ENCODE measurements at regions not wholly inside any gene's neighbourhood (a gene's known extent, or its start where the extent isn't known, plus 50 kb on each side); places are given as distances from the start of the nearest gene placed in this dataset.

DNA sequence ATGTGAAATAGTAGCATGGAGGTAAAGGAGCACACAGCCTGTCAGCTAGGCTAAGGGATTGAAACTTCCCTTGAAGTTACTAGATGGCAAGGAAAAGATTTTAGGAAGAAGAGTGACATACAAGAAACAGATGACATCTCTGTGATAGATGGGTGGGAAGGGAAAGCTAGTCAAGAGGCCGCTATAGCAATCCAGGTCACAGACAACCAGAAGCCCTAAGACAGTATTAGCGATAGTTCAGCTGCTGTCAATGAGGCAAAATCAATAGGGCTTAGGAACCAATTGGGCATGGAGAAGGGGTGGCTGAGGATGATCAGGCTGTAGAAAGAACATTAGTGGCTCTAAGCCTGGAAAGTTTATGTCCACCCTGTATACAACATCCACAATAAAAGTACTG is 111.1 kb downstream of the GLUL start:
- no peak overlapping the region for H3K4me3 ChIP-seq (ENCODE audit: low read depth in 1 of 5, low read length in 5 of 5)
- H3K9ac ChIP-seq (ENCODE audit: low read length in 5 of 5), result no peak overlapping the region
- peaks cover 0 to 3% (median 0%) of the 10 kb centered on the region in 5 donors for H3K4me1 ChIP-seq (ENCODE audit: control insufficient read depth in 5 of 5, insufficient read depth in 5 of 5, low read length in 5 of 5)
- H3K27ac ChIP-seq (ENCODE audit: low read depth, low read length), result no peak overlapping the region
- no peaks in the 10 kb centered on the region for H3K9me3 ChIP-seq (ENCODE audit: control insufficient read depth in 5 of 5, low read length in 5 of 5)
- H3K27me3 ChIP-seq (ENCODE audit: control insufficient read depth in 5 of 5, insufficient read depth in 4 of 5, low read length in 5 of 5), result peaks cover 0 to 3% (median 0%) of the 10 kb centered on the region in 5 donors
- no peaks in the 10 kb centered on the region for H3K36me3 ChIP-seq (ENCODE audit: control insufficient read depth in 5 of 5, insufficient read depth in 5 of 5, low read length in 5 of 5)

DNA sequence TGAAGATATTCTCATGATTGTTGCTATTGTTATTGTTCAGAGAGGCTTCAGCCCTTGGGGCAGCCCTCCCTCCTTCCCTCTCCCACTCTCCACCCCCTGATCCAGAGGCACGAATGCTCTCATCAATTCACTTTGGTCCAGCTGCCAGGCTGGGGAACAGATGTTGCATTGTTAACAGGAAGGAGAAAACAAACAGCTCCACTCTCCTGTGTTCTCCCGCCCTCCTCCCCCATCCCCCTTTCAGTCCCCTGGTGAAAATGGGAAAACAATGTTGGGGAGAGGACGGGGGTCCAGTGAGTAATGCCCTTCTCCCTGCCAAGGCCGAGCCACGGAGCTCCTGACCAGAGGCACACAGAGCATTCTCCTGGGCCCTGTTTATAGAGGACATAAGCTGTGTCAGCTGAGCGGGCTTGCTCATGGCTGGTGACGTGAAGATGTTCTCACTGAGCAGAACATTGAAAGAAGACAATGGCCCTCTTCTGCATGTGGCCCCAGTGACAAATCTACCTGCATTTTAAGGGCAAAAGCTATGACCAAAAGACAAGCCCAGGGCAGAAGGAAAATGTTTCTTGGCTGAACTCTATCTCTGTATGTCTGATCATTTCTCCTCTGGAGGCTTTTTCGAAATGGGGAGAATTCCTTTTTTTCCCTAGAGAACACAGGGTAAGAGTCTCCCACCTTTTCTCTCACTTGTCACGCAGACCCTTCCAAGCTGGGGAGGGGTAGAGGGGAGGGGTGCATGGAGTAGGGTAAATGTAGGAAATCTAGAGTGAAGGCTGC is 111.7 kb downstream of the GLUL start:
- Histone ChIP-seq H3K9me3 (ENCODE audit: control insufficient read depth in 5 of 5, low read length in 5 of 5) (no peaks in the 10 kb centered on the region), H3K4me1 (ENCODE audit: control insufficient read depth in 5 of 5, insufficient read depth in 5 of 5, low read length in 5 of 5) (peaks cover 0 to 3% (median 0%) of the 10 kb centered on the region in 5 donors), H3K36me3 (ENCODE audit: control insufficient read depth in 5 of 5, insufficient read depth in 5 of 5, low read length in 5 of 5) (no peaks in the 10 kb centered on the region), H3K27me3 (ENCODE audit: control insufficient read depth in 5 of 5, insufficient read depth in 4 of 5, low read length in 5 of 5) (peaks cover 0 to 3% (median 0%) of the 10 kb centered on the region in 5 donors), H3K27ac (ENCODE audit: low read depth, low read length) (no peak overlapping the region), H3K4me3 (ENCODE audit: low read depth in 1 of 5, low read length in 5 of 5) (no peak overlapping the region), H3K9ac (ENCODE audit: low read length in 5 of 5) (no peak overlapping the region)

DNA sequence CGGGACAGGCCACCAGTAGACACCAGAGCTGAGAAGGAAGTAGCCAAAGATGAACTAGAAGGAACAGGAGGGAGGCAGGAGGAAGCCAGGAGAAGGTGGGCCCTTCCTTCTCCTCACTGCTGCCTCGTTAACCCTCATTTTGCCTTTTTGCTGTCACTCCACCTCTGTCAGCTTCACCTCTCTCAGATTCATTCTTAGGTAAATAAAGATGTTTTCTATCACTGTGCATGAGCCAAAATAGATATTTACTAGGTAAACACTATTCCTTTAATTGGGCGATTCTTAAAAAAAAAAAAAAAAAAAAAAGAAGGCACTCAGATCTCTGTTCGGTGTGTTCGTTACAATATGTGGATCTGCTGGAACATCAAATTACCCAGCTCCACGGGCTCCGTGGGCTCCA is 112.3 kb downstream of the GLUL start:
- Histone ChIP-seq H3K9me3 (ENCODE audit: control insufficient read depth in 5 of 5, low read length in 5 of 5) (no peaks in the 10 kb centered on the region), H3K4me3 (ENCODE audit: low read depth in 1 of 5, low read length in 5 of 5) (no peak overlapping the region), H3K27ac (ENCODE audit: low read depth, low read length) (no peak overlapping the region), H3K4me1 (ENCODE audit: control insufficient read depth in 5 of 5, insufficient read depth in 5 of 5, low read length in 5 of 5) (peaks cover 0 to 3% (median 0%) of the 10 kb centered on the region in 5 donors), H3K9ac (ENCODE audit: low read length in 5 of 5) (no peak overlapping the region), H3K36me3 (ENCODE audit: control insufficient read depth in 5 of 5, insufficient read depth in 5 of 5, low read length in 5 of 5) (no peaks in the 10 kb centered on the region), H3K27me3 (ENCODE audit: control insufficient read depth in 5 of 5, insufficient read depth in 4 of 5, low read length in 5 of 5) (peaks cover 0 to 3% (median 0%) of the 10 kb centered on the region in 5 donors)

DNA sequence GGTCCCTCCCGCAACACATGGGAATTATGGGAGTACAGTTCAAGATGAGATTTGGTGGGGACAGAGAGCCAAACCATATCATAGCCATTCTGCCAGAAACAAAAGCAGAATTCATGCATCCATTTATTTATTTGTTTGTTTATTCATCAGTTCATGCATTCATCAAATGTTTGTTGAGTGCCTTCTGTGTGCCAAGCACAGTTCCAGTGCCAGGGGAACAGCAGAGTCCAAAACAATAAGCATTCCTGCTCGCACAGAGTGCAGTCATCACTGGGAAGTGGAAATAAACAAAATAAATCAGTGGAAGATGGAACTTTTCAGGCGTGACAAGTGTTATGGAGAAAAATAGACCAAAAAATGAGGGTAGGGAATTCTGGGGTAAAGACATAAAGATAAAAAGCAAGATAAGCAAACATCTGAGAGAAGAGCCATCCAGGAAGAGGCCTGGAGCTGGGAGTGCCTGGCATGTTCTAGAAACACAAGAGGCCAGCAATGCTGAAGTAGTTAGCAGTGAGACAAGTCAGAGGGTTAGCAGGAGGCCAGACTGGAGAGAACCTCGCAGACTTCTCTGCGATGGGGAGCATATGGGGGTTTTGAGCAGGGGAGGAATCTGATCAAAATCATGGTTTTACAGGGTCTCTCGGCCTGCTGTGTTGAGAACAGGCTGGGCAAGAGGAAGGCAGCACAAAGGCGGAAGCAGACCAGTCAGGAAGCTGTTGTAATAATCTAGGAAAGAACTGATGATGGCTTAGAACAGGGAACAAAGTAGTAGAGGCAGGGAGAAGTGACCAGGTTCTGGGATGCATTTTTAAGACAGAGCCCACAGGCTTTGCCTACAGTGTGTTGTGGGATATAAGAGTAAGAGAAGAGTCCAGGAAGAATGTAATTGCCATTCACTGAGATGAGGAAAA is 113.2 kb downstream of the GLUL start:
- H3K27ac ChIP-seq (ENCODE audit: low read depth, low read length), result no peak overlapping the region
- no peak overlapping the region for H3K9ac ChIP-seq (ENCODE audit: low read length in 5 of 5)
- peaks cover 0 to 3% (median 0%) of the 10 kb centered on the region in 5 donors for H3K27me3 ChIP-seq (ENCODE audit: control insufficient read depth in 5 of 5, insufficient read depth in 4 of 5, low read length in 5 of 5)
- H3K9me3 ChIP-seq (ENCODE audit: control insufficient read depth in 5 of 5, low read length in 5 of 5), result no peaks in the 10 kb centered on the region
- no peaks in the 10 kb centered on the region for H3K4me1 ChIP-seq (ENCODE audit: control insufficient read depth in 5 of 5, insufficient read depth in 5 of 5, low read length in 5 of 5)
- no peaks in the 10 kb centered on the region for H3K36me3 ChIP-seq (ENCODE audit: control insufficient read depth in 5 of 5, insufficient read depth in 5 of 5, low read length in 5 of 5)
- H3K4me3 ChIP-seq (ENCODE audit: low read depth in 1 of 5, low read length in 5 of 5), result no peak overlapping the region

DNA sequence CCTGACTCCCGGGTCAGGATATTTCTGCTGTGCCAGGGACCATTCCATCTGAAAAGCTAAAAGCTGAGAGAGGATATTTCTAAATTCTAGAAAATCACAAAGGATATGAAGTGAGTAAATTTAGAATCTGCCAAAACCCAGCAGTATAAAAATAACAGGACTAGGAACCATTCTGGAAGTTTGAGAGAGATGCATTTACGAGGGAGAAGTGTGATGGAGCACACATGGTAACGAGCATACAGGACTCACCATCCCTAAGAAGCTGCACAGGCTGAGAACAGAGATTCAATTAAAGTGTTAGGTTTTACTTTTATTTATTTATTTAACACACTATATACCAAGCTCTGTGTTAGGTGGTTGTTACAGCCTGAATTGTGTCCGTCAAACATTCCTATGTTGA is 116.3 kb downstream of the GLUL start:
- no peaks in the 10 kb centered on the region for H3K4me1 ChIP-seq (ENCODE audit: control insufficient read depth in 5 of 5, insufficient read depth in 5 of 5, low read length in 5 of 5)
- H3K9me3 ChIP-seq (ENCODE audit: control insufficient read depth in 5 of 5, low read length in 5 of 5), result no peaks in the 10 kb centered on the region
- no peak overlapping the region for H3K4me3 ChIP-seq (ENCODE audit: low read depth in 1 of 5, low read length in 5 of 5)
- peaks cover 0 to 3% (median 0%) of the 10 kb centered on the region in 5 donors for H3K27me3 ChIP-seq (ENCODE audit: control insufficient read depth in 5 of 5, insufficient read depth in 4 of 5, low read length in 5 of 5)
- H3K36me3 ChIP-seq (ENCODE audit: control insufficient read depth in 5 of 5, insufficient read depth in 5 of 5, low read length in 5 of 5), result no peaks in the 10 kb centered on the region
- no peak overlapping the region for H3K27ac ChIP-seq (ENCODE audit: low read depth, low read length)
- H3K9ac ChIP-seq (ENCODE audit: low read length in 5 of 5), result no peak overlapping the region

DNA sequence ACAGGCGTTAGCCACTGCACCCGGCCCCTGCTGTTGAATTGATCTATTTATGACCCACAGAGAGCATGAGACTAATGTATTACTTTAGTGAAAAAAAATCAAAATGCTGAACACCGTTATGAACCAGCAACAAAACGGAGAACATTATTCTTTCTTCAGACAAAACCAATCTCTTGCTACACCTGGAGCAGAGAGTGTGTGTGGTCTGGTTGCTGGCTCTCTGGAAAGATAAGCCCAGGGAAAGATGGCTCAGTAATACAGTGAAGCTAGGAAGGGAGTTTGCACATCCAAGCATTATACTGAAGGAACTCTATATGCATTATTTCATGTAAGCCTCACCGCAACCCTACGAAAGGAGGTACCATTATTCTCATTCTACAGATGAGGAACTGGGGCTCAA is 117.0 kb downstream of the GLUL start:
- Histone ChIP-seq H3K4me1 (ENCODE audit: control insufficient read depth in 5 of 5, insufficient read depth in 5 of 5, low read length in 5 of 5) (no peaks in the 10 kb centered on the region), H3K36me3 (ENCODE audit: control insufficient read depth in 5 of 5, insufficient read depth in 5 of 5, low read length in 5 of 5) (no peaks in the 10 kb centered on the region), H3K4me3 (ENCODE audit: low read depth in 1 of 5, low read length in 5 of 5) (no peak overlapping the region), H3K27me3 (ENCODE audit: control insufficient read depth in 5 of 5, insufficient read depth in 4 of 5, low read length in 5 of 5) (peaks cover 0 to 3% (median 0%) of the 10 kb centered on the region in 5 donors), H3K9ac (ENCODE audit: low read length in 5 of 5) (no peak overlapping the region), H3K27ac (ENCODE audit: low read depth, low read length) (no peak overlapping the region), H3K9me3 (ENCODE audit: control insufficient read depth in 5 of 5, low read length in 5 of 5) (no peaks in the 10 kb centered on the region)

DNA sequence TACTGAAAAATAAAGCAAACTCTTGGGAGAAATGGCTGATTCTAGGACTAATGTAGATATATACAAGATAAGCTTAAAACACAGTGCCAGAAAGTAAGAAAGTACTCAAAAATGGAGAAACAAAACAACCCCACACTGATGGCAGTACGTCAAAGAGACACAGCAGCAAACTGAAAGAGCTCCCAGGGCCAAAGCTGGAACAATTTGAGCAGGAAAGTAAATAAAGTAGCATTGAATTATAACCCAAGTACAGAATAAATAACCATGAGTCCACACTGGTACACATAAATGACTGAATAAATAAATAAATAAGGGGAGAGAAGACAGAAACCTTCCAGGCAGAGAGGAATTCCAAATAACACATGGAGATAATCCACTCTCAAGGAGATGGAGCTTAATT is 120.9 kb downstream of the GLUL start:
- Histone ChIP-seq H3K9me3 (ENCODE audit: control insufficient read depth in 5 of 5, low read length in 5 of 5) (no peaks in the 10 kb centered on the region), H3K4me1 (ENCODE audit: control insufficient read depth in 5 of 5, insufficient read depth in 5 of 5, low read length in 5 of 5) (no peaks in the 10 kb centered on the region), H3K36me3 (ENCODE audit: control insufficient read depth in 5 of 5, insufficient read depth in 5 of 5, low read length in 5 of 5) (no peaks in the 10 kb centered on the region), H3K9ac (ENCODE audit: low read length in 5 of 5) (no peak overlapping the region), H3K27me3 (ENCODE audit: control insufficient read depth in 5 of 5, insufficient read depth in 4 of 5, low read length in 5 of 5) (no peaks in the 10 kb centered on the region), H3K27ac (ENCODE audit: low read depth, low read length) (no peak overlapping the region), H3K4me3 (ENCODE audit: low read depth in 1 of 5, low read length in 5 of 5) (no peak overlapping the region)

DNA sequence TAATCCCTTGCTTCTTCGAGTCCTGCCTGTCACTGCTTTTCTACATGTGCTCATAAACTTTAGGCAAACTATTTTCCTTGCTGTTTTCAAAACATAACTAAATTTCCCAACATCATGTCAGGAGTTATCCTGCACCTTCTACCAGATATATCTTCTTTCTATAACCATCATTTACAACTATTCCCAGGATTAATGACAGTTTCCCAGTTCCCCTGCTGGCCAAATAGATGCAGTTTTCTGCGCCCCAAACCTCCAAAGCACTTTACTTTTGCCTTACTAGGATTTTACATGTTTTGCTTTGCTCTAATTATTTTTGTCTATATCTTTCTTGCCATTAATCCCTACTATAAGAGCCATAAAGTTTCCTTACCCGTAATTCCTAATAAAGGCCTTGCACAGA is 122.5 kb downstream of the GLUL start:
- Histone ChIP-seq H3K9ac (ENCODE audit: low read length in 5 of 5) (no peak overlapping the region), H3K4me3 (ENCODE audit: low read depth in 1 of 5, low read length in 5 of 5) (no peak overlapping the region), H3K9me3 (ENCODE audit: control insufficient read depth in 5 of 5, low read length in 5 of 5) (no peaks in the 10 kb centered on the region), H3K36me3 (ENCODE audit: control insufficient read depth in 5 of 5, insufficient read depth in 5 of 5, low read length in 5 of 5) (no peaks in the 10 kb centered on the region), H3K27ac (ENCODE audit: low read depth, low read length) (no peak overlapping the region), H3K4me1 (ENCODE audit: control insufficient read depth in 5 of 5, insufficient read depth in 5 of 5, low read length in 5 of 5) (no peaks in the 10 kb centered on the region), H3K27me3 (ENCODE audit: control insufficient read depth in 5 of 5, insufficient read depth in 4 of 5, low read length in 5 of 5) (no peaks in the 10 kb centered on the region)

DNA sequence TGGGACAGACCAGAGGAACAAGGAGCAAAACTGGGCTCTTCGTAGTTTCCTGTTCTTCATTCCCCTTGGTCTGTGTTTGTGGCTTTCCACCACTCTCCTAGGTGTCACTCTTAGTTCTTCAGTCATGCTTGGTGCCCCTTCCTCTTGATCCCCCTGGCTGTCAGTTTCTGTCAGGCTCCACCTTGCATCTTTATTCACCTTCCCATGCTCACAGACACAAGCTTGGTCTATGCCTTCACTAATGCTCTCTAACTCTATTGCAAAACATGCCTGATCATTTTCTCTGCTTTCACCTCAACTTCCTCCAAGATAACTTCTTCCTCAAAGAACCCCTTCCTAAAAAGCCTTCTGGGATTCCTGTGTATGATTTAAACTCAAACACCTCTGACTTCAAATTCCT is 122.9 kb downstream of the GLUL start:
- no peak overlapping the region for H3K4me3 ChIP-seq (ENCODE audit: low read depth in 1 of 5, low read length in 5 of 5)
- H3K9me3 ChIP-seq (ENCODE audit: control insufficient read depth in 5 of 5, low read length in 5 of 5), result no peaks in the 10 kb centered on the region
- no peak overlapping the region for H3K27ac ChIP-seq (ENCODE audit: low read depth, low read length)
- no peaks in the 10 kb centered on the region for H3K4me1 ChIP-seq (ENCODE audit: control insufficient read depth in 5 of 5, insufficient read depth in 5 of 5, low read length in 5 of 5)
- H3K27me3 ChIP-seq (ENCODE audit: control insufficient read depth in 5 of 5, insufficient read depth in 4 of 5, low read length in 5 of 5), result no peaks in the 10 kb centered on the region
- H3K9ac ChIP-seq (ENCODE audit: low read length in 5 of 5), result no peak overlapping the region
- H3K36me3 ChIP-seq (ENCODE audit: control insufficient read depth in 5 of 5, insufficient read depth in 5 of 5, low read length in 5 of 5), result no peaks in the 10 kb centered on the region

DNA sequence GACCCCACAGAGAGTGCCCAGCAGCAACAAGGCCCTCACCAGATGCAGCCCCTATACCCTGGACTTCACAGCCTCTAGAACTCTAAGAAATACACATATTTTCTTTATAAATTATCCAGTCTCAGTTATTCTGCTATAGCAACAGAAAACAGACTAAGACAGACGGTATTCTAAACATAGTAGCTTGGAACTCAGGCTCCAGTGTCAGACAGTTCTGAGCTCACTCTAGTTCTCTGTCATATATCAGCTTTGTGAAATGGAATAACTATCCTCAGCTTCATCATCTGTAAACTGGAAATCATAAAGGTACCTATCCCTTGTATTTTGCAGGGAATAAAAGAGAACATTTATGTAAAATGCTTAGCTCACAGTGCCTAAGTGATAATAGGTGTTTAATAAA is 127.4 kb downstream of the GLUL start:
- Histone ChIP-seq H3K9me3 (ENCODE audit: control insufficient read depth in 5 of 5, low read length in 5 of 5) (no peaks in the 10 kb centered on the region), H3K27me3 (ENCODE audit: control insufficient read depth in 5 of 5, insufficient read depth in 4 of 5, low read length in 5 of 5) (no peaks in the 10 kb centered on the region), H3K4me1 (ENCODE audit: control insufficient read depth in 5 of 5, insufficient read depth in 5 of 5, low read length in 5 of 5) (peaks cover 0 to 9% (median 8%) of the 10 kb centered on the region in 5 donors), H3K4me3 (ENCODE audit: low read depth in 1 of 5, low read length in 5 of 5) (no peak overlapping the region), H3K36me3 (ENCODE audit: control insufficient read depth in 5 of 5, insufficient read depth in 5 of 5, low read length in 5 of 5) (no peaks in the 10 kb centered on the region), H3K27ac (ENCODE audit: low read depth, low read length) (no peak overlapping the region), H3K9ac (ENCODE audit: low read length in 5 of 5) (no peak overlapping the region)

Data from subcutaneous abdominal adipose tissue (tissue), 5 donors.